Right lobe of liver (tissue), 6 donors: ENCODE measurements at regions not wholly inside any gene's neighbourhood (a gene's known extent, or its start where the extent isn't known, plus 50 kb on each side); places are given as distances from the start of the nearest gene placed in this dataset.
"Not testable (repeated sequence)": the region's sequence is repeated elsewhere in the genome, so short reads cannot be mapped to it uniquely, and the experiment has no call there.

Source experiments
- ATAC-seq, 4 donors: fragments of 200-7000 bp; cut with Tn5 transposase; one replicate each; pipeline ENCODE4 v1.9.1; 2020; ENCODE audit warnings: mild to moderate bottlenecking in 4 of 4, moderate library complexity in 4 of 4
- DNase-seq, 3 donors: peaks; one replicate each; pipeline ENCODE4 v3.0.0-alpha.2; 2020
- H3K27ac ChIP-seq, 3 donors: fragments of 200-600 bp; one replicate each; pipeline ENCODE4 v1.8.0; 2022
- H3K27me3 ChIP-seq, 2 donors: fragments of 200-600 bp; one replicate each; pipeline ENCODE4 v1.8.0; 2022
- H3K36me3 ChIP-seq, 4 donors: fragments of 200-600 bp; sonication (generic) in 1 of 4; one replicate each; pipeline versions ENCODE4 v1.5.1 to v1.8.0; 2017 to 2022; ENCODE audit warnings: control low read depth in 1 of 4
- H3K4me1 ChIP-seq, 4 donors: fragments of 200-600 bp; sonication (generic) in 1 of 4; one replicate each; pipeline versions ENCODE4 v1.5.1 to v1.8.0; 2017 to 2022; ENCODE audit warnings: control low read depth in 1 of 4
- H3K4me3 ChIP-seq, 3 donors: fragments of 200-600 bp; one replicate each; pipeline ENCODE4 v1.8.0; 2022
- H3K9me3 ChIP-seq, 4 donors: fragments of 200-600 bp; sonication (generic) in 1 of 4; one replicate each; pipeline versions ENCODE4 v1.5.1 to v1.8.0; 2017 to 2022; ENCODE audit warnings: control low read depth in 1 of 4
- CTCF ChIP-seq, 4 donors: fragments of 200-600 bp in 3 of 4; fragments of 450-650 bp in 1 of 4; IDR thresholded peaks; one replicate each; pipeline versions ENCODE4 v1.5.1 to v1.8.0; 2016 to 2022; ENCODE audit warnings: antibody characterized with exemption in 4 of 4, mild to moderate bottlenecking in 2 of 4
- POLR2A ChIP-seq: fragments of 450-650 bp; IDR thresholded peaks from one replicate; pipeline ENCODE4 v1.6.1; 2017; ENCODE audit warnings: antibody characterized with exemption, mild to moderate bottlenecking
- WGBS: methylation state at CpG from one replicate; pipeline ENCODE4 v1.1.6; 2018; ENCODE audit warnings: low coverage, low lambda C conversion rate; ENCODE audit not compliant: insufficient coverage; ENCODE audit errors: missing lambda C conversion rate; 5-methylcytosine and 5-hydroxymethylcytosine counted together
- intact Hi-C, 2 donors: fragments of 100-400 bp; cut with DNase I; formaldehyde crosslinking; loops; one replicate each; pipeline versions ENCODE4 v1.11.2 to v1.14.1; 2022
- donor health status: DM: no; HTN: yes; CAD: no.
- donor health status: DM: no; HTN: no; CAD: no.
- donor health status: DM: no; HTN: no; CAD: no.
- donor health status: DM: no; HTN: yes; CAD: no.
- donor health status: DM: no; HTN: yes; CAD: no.

GRCh38 chr1:30562559-30562958 is 160.8 kb downstream of the MATN1 start:
- peaks cover 0 to 14% (median 3%) of the 10 kb centered on the region in 4 donors for H3K9me3 ChIP-seq
- intact Hi-C loops = no loop called here
- no peaks in the 10 kb centered on the region for H3K4me1 ChIP-seq
- ATAC-seq (no peak), DNase-seq (no peak)
- no peak overlapping the region for H3K27ac ChIP-seq
- no peaks in the 10 kb centered on the region for H3K36me3 ChIP-seq
- no peaks in the 10 kb centered on the region for H3K27me3 ChIP-seq
- no peak overlapping the region for H3K4me3 ChIP-seq
- TF ChIP-seq POLR2A (no peak), CTCF (IDR thresholded peaks at IDR 0.05) (no peak)

- DNase-seq = no peak
- 100% methylated on average over 2 of the region's 8 CpGs for WGBS
- Histone ChIP-seq H3K4me1 (no peaks in the 10 kb centered on the region), H3K36me3 (no peaks in the 10 kb centered on the region), H3K4me3 (no peak overlapping the region), H3K9me3 (no peaks in the 10 kb centered on the region), H3K27ac (no peak overlapping the region), H3K27me3 (no peaks in the 10 kb centered on the region)
- no peak for ATAC-seq
- intact Hi-C loops = no loop called here
- TF ChIP-seq CTCF (IDR thresholded peaks at IDR 0.05) = no peak
- TF ChIP-seq POLR2A = no peak
Observed at GRCh38 chr1:30551603-30552002, 171.8 kb downstream of the MATN1 start.

GRCh38 chr1:30550365-30551220 is 172.8 kb downstream of the MATN1 start:
- Histone ChIP-seq H3K4me1 (no peaks in the 10 kb centered on the region), H3K27me3 (no peaks in the 10 kb centered on the region), H3K4me3 (no peak overlapping the region), H3K27ac (no peak overlapping the region), H3K9me3 (no peaks in the 10 kb centered on the region), H3K36me3 (no peaks in the 10 kb centered on the region)
- TF ChIP-seq POLR2A = no peak
- intact Hi-C loops = no loop called here
- DNase-seq (no peak), ATAC-seq (no peak)
- no CpG with 5 or more reads among the region's 11 CpGs for WGBS

- intact Hi-C loops, H3K4me1 ChIP-seq, DNase-seq, H3K9me3 ChIP-seq, ATAC-seq, H3K27ac ChIP-seq, H3K4me3 ChIP-seq, H3K27me3 ChIP-seq, H3K36me3 ChIP-seq: not testable (repeated sequence)
- 87% methylated on average over 1 of the region's 1 CpG for WGBS
Observed at GRCh38 chr1:30549872-30550271, 173.5 kb downstream of the MATN1 start.

- no peak for TF ChIP-seq POLR2A
- intact Hi-C loops = no loop called here
- H3K36me3 ChIP-seq = no peaks in the 10 kb centered on the region
- H3K4me3 ChIP-seq = no peak overlapping the region
- ATAC-seq = no peak
- H3K4me1 ChIP-seq = no peaks in the 10 kb centered on the region
- DNase-seq = no peak
- no peaks in the 10 kb centered on the region for H3K27me3 ChIP-seq
- no peaks in the 10 kb centered on the region for H3K9me3 ChIP-seq
- 71% methylated on average over 2 of the region's 2 CpGs for WGBS
- H3K27ac ChIP-seq = no peak overlapping the region
Observed at GRCh38 chr1:30548294-30548693, 175.1 kb downstream of the MATN1 start.

GRCh38 chr1:30547326-30547725 is 176.1 kb downstream of the MATN1 start:
- DNase-seq, ATAC-seq, H3K4me3 ChIP-seq, H3K36me3 ChIP-seq, H3K4me1 ChIP-seq, H3K27me3 ChIP-seq, intact Hi-C loops, H3K9me3 ChIP-seq, H3K27ac ChIP-seq: not testable (repeated sequence)
- WGBS = 82% methylated on average over 2 of the region's 2 CpGs
